Panc1 (cell line): ENCODE measurements at regions not wholly inside any gene's neighbourhood (a gene's known extent, or its start where the extent isn't known, plus 50 kb on each side); places are given as distances from the start of the nearest gene placed in this dataset.

Source experiments
- ATAC-seq: fragments of 200-7000 bp; cut with Tn5 transposase; 2 replicates; pipeline ENCODE4 v1.9.1; 2020; ENCODE audit warnings: mild to moderate bottlenecking, moderate library complexity
- BruUV-seq: library from RNA; stranded (reverse); fragments of 400-500 nt; replicated peaks from 2 replicates; lab custom pipeline; 2021; lab: Mats Ljungman, UMichigan
- CTCF ChIA-PET: fragments of 300-600 bp; sonication (Branson Sonifier 250); formaldehyde crosslinking; loops from one replicate; lab custom pipeline; 2022; ENCODE audit warnings: antibody characterized with exemption; lab: Charles Lee
- POLR2A ChIA-PET: fragments of 300-600 bp; sonication (Branson Sonifier 250); formaldehyde crosslinking; loops from one replicate; lab custom pipeline; 2022; ENCODE audit warnings: antibody characterized with exemption; lab: Charles Lee
- DNase-seq: peaks from one replicate; pipeline ENCODE4 v3.0.0-alpha.2; 2010; ENCODE audit warnings: low read depth, low spot score
- H3K27ac ChIP-seq: 2 replicates; pipeline ENCODE4 v1.5.1; 2011; ENCODE audit warnings: mild to moderate bottlenecking, low read length, inconsistent platforms
- H3K27me3 ChIP-seq: fragments of 200-500 bp; sonication (Bioruptor generic); 2 replicates; pipeline ENCODE4 v1.6.0; 2014; ENCODE audit warnings: low read length, inconsistent platforms; ENCODE audit not compliant: control insufficient read depth, insufficient read depth
- H3K36me3 ChIP-seq: fragments of 200-500 bp; sonication (Bioruptor generic); 2 replicates; pipeline ENCODE4 v1.5.1; 2014; ENCODE audit warnings: inconsistent platforms, mild to moderate bottlenecking, low read length, moderate library complexity; ENCODE audit not compliant: control insufficient read depth, insufficient read depth
- H3K4me1 ChIP-seq: 2 replicates; pipeline ENCODE4 v1.5.1; 2011; ENCODE audit warnings: inconsistent platforms, mild to moderate bottlenecking, low read length, moderate library complexity; ENCODE audit not compliant: control insufficient read depth, insufficient read depth
- H3K4me3 ChIP-seq, 2 experiments: 2 replicates each; pipeline ENCODE4 v1.5.1; 2011 to 2012; ENCODE audit warnings: low read depth in 2 of 2, low read length in 2 of 2, mild to moderate bottlenecking in 2 of 2, inconsistent platforms in 1 of 2, moderate library complexity in 1 of 2
- H3K9me3 ChIP-seq: fragments of 200-500 bp; sonication (Bioruptor generic); 2 replicates; pipeline ENCODE4 v1.5.1; 2014; ENCODE audit warnings: low read depth, mild to moderate bottlenecking, inconsistent platforms, low read length, moderate library complexity; ENCODE audit not compliant: control insufficient read depth, insufficient read depth
- CTCF ChIP-seq: fragments of 450-650 bp; IDR thresholded peaks from 2 replicates; pipeline ENCODE4 v1.5.1; 2017; ENCODE audit warnings: mild to moderate bottlenecking
- POLR2AphosphoS5 ChIP-seq: IDR thresholded peaks from 2 replicates; pipeline ENCODE4 v1.6.1; 2012; ENCODE audit warnings: mild to moderate bottlenecking, low read depth, low read length, moderate library complexity
- REST ChIP-seq, 2 experiments: IDR thresholded peaks; 2 replicates each; pipeline ENCODE4 v1.6.1; 2011 to 2012; ENCODE audit warnings: low read depth in 2 of 2, control low read depth in 1 of 2, low read length in 1 of 2, mild to moderate bottlenecking in 1 of 2, moderate library complexity in 1 of 2; ENCODE audit not compliant: insufficient read depth in 1 of 2
- SIN3A ChIP-seq: IDR thresholded peaks from 2 replicates; pipeline ENCODE4 v1.6.1; 2012; ENCODE audit warnings: low read depth, mild to moderate bottlenecking, low read length, moderate library complexity, borderline replicate concordance; ENCODE audit not compliant: insufficient read depth
- TCF7L2 ChIP-seq: IDR thresholded peaks from 2 replicates; pipeline ENCODE4 v1.6.1; 2011; ENCODE audit warnings: mild to moderate bottlenecking, low read depth, low read length, inconsistent platforms
- in situ Hi-C: cut with HindIII; loops from 2 replicates; pipeline ENCODE4 v1.10.0; 2016; ENCODE audit warnings: low sequenced_read_pairs, low pct_unique_long_range_greater_than_20kb
- intact Hi-C: fragments of 100-400 bp; cut with micrococcal nuclease; formaldehyde crosslinking; loops from one replicate; pipeline ENCODE4 v1.10.0; 2022; ENCODE audit not compliant: unreplicated experiment

- TF ChIP-seq SIN3A (no peak), REST (IDR thresholded peaks at IDR 0.05; ENCODE audit: insufficient read depth in 1 of 2, low read depth in 2 of 2, low read length in 1 of 2) (no peak), CTCF (no peak), TCF7L2 (no peak), POLR2AphosphoS5 (no peak)
- Histone ChIP-seq H3K36me3 (no peaks in the 10 kb centered on the region), H3K27me3 (no peaks in the 10 kb centered on the region), H3K4me3 (no peak overlapping the region), H3K9me3 (no peaks in the 10 kb centered on the region), H3K27ac (no peak overlapping the region), H3K4me1 (no peaks in the 10 kb centered on the region; the same call in 1 of the 2 replicates)
- no TSS peak for BruUV-seq
- in situ Hi-C loops: no loop called here
- intact Hi-C loops: loop anchor here (10.0 kb wide), 1 partner anchor 633 kb away; no protein-coding TSS in a partner anchor
- ChIA-PET CTCF (interaction anchor here (0.6 kb wide), 1 partner anchor 9 kb away, joined by 5 read pairs; no protein-coding TSS in a partner anchor), POLR2A (no interaction called here)
- ATAC-seq (no peak), DNase-seq (no peak)
Measured at GRCh38 chr13:89061821-89062220, 1390.7 kb downstream of the SLITRK5 start.

GRCh38 chr13:89066868-89067466, 1395.8 kb downstream of the SLITRK5 start:
- peak; percentile 67; the same call in 1 of the 2 replicates for TF ChIP-seq CTCF
- TF ChIP-seq REST (IDR thresholded peaks at IDR 0.05; ENCODE audit: insufficient read depth in 1 of 2, low read depth in 2 of 2, low read length in 1 of 2): no peak
- TF ChIP-seq POLR2AphosphoS5: no peak
- no peaks in the 10 kb centered on the region; the same call in 1 of the 2 replicates for H3K4me1 ChIP-seq
- intact Hi-C loops (loop anchor here (10.0 kb wide), 1 partner anchor 628 kb away; no protein-coding TSS in a partner anchor), in situ Hi-C loops (no loop called here)
- DNase-seq (peak; percentile 12), ATAC-seq (no peak)
- H3K4me3 ChIP-seq: no peak overlapping the region
- H3K36me3 ChIP-seq: no peaks in the 10 kb centered on the region
- ChIA-PET POLR2A (no interaction called here), CTCF (no interaction called here)
- H3K27ac ChIP-seq: no peak overlapping the region
- BruUV-seq: no TSS peak
- H3K9me3 ChIP-seq: no peaks in the 10 kb centered on the region
- H3K27me3 ChIP-seq: no peaks in the 10 kb centered on the region
